AG09309 (cell line): ENCODE measurements at regions not wholly inside any gene's neighbourhood (a gene's known extent, or its start where the extent isn't known, plus 50 kb on each side); places are given as distances from the start of the nearest gene placed in this dataset.

Source experiments
- DNase-seq: peaks from one replicate; pipeline ENCODE4 v3.0.0-alpha.2; 2010; ENCODE audit warnings: low read depth
- H3K4me3 ChIP-seq: 2 replicates; pipeline ENCODE4 v1.5.1; 2011; ENCODE audit warnings: mild to moderate bottlenecking, low read depth, low read length, moderate library complexity; ENCODE audit not compliant: control insufficient read depth
- CTCF ChIP-seq: IDR thresholded peaks from 2 replicates; pipeline ENCODE4 v1.5.1; 2011; ENCODE audit warnings: mild to moderate bottlenecking, low read depth, low read length, inconsistent platforms; ENCODE audit not compliant: insufficient read depth, control insufficient read depth; ENCODE audit errors: missing control alignments

GRCh38 chr5:104915226-104915625 is 1352.6 kb upstream of the NUDT12 start:
- no peak overlapping the region for H3K4me3 ChIP-seq
- DNase-seq: no peak
- no peak for TF ChIP-seq CTCF

- no peak overlapping the region for H3K4me3 ChIP-seq
- DNase-seq: no peak
- TF ChIP-seq CTCF: no peak
Measured at GRCh38 chr5:104914536-104915070, 1352.0 kb upstream of the NUDT12 start.

- no peak overlapping the region for H3K4me3 ChIP-seq
- DNase-seq: no peak
- TF ChIP-seq CTCF: no peak
Measured at GRCh38 chr5:104913841-104914281, 1351.3 kb upstream of the NUDT12 start.

- no peak for DNase-seq
- TF ChIP-seq CTCF: no peak
- no peak overlapping the region for H3K4me3 ChIP-seq
Measured at GRCh38 chr5:104909803-104910202, 1347.2 kb upstream of the NUDT12 start.

GRCh38 chr5:104904561-104904960 is 1342.0 kb upstream of the NUDT12 start:
- no peak overlapping the region for H3K4me3 ChIP-seq
- TF ChIP-seq CTCF: no peak
- DNase-seq: no peak

GRCh38 chr5:104903941-104904340 is 1341.4 kb upstream of the NUDT12 start:
- no peak for TF ChIP-seq CTCF
- no peak overlapping the region for H3K4me3 ChIP-seq
- DNase-seq: no peak

GRCh38 chr5:104891596-104891995 is 1329.0 kb upstream of the NUDT12 start:
- H3K4me3 ChIP-seq: no peak overlapping the region
- TF ChIP-seq CTCF: no peak
- DNase-seq: no peak
